Neural cell (in vitro differentiated cells): ENCODE measurements at regions not wholly inside any gene's neighbourhood (a gene's known extent, or its start where the extent isn't known, plus 50 kb on each side); places are given as distances from the start of the nearest gene placed in this dataset.

ENCODE experiments used
- EP300 ChIP-seq: fragments of 450-650 bp; conservative IDR thresholded peaks from 2 replicates; pipeline ENCODE4 v1.6.1; 2014; ENCODE audit warnings: antibody characterized with exemption, mild to moderate bottlenecking, moderate library complexity; ENCODE audit not compliant: poor library complexity, severe bottlenecking
- EZH2 ChIP-seq: fragments of 200-600, 300-800 bp; shearing (Covaris generic), sonication (generic); IDR thresholded peaks from 2 replicates; pipeline ENCODE4 v1.6.1; 2014; ENCODE audit warnings: antibody characterized with exemption, low read length, borderline replicate concordance, mild to moderate bottlenecking; ENCODE audit not compliant: insufficient read depth, poor library complexity, severe bottlenecking
- MXI1 ChIP-seq: fragments of 450-650 bp; conservative IDR thresholded peaks from 2 replicates; pipeline ENCODE4 v1.6.1; 2014; ENCODE audit warnings: antibody characterized with exemption, mild to moderate bottlenecking; ENCODE audit not compliant: poor library complexity, severe bottlenecking
- POLR2AphosphoS5 ChIP-seq: IDR thresholded peaks from 2 replicates; pipeline ENCODE4 v1.6.1; 2012
- SMC3 ChIP-seq: fragments of 450-650 bp; conservative IDR thresholded peaks from 2 replicates; pipeline ENCODE4 v1.6.1; 2014; ENCODE audit warnings: antibody characterized with exemption, mild to moderate bottlenecking, moderate library complexity; ENCODE audit not compliant: poor library complexity
- TF ChIP-seq, protein P1 (sequence below): fragments of 450-650 bp; IDR thresholded peaks from 2 replicates; pipeline ENCODE4 v1.5.1; 2014; ENCODE audit warnings: antibody characterized with exemption, mild to moderate bottlenecking, moderate library complexity; ENCODE audit not compliant: poor library complexity, severe bottlenecking
- TF ChIP-seq, protein P2 (sequence below): IDR thresholded peaks from 2 replicates; pipeline ENCODE4 v1.6.1; 2012; ENCODE audit warnings: borderline replicate concordance

DNA sequence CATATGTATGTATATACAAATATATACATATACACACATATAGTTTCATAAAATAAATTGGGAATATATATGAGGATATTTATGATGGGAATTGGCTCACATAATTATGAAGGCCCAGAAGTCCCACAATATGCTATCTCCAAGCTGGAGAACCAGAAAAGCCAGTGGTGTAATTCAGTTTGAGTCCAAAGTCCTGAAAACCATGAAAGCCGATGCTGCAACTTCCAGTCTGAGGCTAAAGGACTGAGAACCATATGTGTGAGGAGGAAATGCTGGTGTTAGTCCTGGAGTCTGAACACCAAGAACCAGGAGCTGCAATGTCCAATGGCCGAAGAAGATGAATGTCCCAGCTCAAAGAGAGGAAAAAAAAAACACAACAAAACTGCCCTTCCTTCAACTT, 65.5 kb upstream of the PRKD1 start:
- TF ChIP-seq, protein P1, sequence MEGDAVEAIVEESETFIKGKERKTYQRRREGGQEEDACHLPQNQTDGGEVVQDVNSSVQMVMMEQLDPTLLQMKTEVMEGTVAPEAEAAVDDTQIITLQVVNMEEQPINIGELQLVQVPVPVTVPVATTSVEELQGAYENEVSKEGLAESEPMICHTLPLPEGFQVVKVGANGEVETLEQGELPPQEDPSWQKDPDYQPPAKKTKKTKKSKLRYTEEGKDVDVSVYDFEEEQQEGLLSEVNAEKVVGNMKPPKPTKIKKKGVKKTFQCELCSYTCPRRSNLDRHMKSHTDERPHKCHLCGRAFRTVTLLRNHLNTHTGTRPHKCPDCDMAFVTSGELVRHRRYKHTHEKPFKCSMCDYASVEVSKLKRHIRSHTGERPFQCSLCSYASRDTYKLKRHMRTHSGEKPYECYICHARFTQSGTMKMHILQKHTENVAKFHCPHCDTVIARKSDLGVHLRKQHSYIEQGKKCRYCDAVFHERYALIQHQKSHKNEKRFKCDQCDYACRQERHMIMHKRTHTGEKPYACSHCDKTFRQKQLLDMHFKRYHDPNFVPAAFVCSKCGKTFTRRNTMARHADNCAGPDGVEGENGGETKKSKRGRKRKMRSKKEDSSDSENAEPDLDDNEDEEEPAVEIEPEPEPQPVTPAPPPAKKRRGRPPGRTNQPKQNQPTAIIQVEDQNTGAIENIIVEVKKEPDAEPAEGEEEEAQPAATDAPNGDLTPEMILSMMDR = no peak
- TF ChIP-seq, protein P2, sequence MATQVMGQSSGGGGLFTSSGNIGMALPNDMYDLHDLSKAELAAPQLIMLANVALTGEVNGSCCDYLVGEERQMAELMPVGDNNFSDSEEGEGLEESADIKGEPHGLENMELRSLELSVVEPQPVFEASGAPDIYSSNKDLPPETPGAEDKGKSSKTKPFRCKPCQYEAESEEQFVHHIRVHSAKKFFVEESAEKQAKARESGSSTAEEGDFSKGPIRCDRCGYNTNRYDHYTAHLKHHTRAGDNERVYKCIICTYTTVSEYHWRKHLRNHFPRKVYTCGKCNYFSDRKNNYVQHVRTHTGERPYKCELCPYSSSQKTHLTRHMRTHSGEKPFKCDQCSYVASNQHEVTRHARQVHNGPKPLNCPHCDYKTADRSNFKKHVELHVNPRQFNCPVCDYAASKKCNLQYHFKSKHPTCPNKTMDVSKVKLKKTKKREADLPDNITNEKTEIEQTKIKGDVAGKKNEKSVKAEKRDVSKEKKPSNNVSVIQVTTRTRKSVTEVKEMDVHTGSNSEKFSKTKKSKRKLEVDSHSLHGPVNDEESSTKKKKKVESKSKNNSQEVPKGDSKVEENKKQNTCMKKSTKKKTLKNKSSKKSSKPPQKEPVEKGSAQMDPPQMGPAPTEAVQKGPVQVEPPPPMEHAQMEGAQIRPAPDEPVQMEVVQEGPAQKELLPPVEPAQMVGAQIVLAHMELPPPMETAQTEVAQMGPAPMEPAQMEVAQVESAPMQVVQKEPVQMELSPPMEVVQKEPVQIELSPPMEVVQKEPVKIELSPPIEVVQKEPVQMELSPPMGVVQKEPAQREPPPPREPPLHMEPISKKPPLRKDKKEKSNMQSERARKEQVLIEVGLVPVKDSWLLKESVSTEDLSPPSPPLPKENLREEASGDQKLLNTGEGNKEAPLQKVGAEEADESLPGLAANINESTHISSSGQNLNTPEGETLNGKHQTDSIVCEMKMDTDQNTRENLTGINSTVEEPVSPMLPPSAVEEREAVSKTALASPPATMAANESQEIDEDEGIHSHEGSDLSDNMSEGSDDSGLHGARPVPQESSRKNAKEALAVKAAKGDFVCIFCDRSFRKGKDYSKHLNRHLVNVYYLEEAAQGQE = no peak
- TF ChIP-seq POLR2AphosphoS5 (no peak), SMC3 (no peak), EZH2 (no peak), MXI1 (no peak), EP300 (no peak)
